Common myeloid progenitor, CD34-positive (primary cell): ENCODE measurements at regions not wholly inside any gene's neighbourhood (a gene's known extent, or its start where the extent isn't known, plus 50 kb on each side); places are given as distances from the start of the nearest gene placed in this dataset.

Experiments used
- CTCF ChIA-PET: fragments of 350-600 bp; sonication (Branson Sonifier 250); formaldehyde crosslinking; loops from one replicate; lab custom pipeline; 2021; ENCODE audit warnings: antibody characterized with exemption; lab: Charles Lee
- POLR2A ChIA-PET: fragments of 350-600 bp; sonication (Branson Sonifier 250); formaldehyde crosslinking; loops from one replicate; lab custom pipeline; 2021; ENCODE audit warnings: antibody characterized with exemption; lab: Charles Lee
- DNase-seq, 3 donors: peaks; one replicate each; pipeline versions ENCODE4 v3.0.0 to v3.0.0-alpha.2; 2013
- H3K27ac ChIP-seq, 2 experiments: 1 replicate in 1 of 2; 2 replicates in 1 of 2; pipeline ENCODE4 v1.7.0; 2013; ENCODE audit warnings: inconsistent platforms in 2 of 2, low read length in 2 of 2, mild to moderate bottlenecking in 2 of 2, low read depth in 1 of 2, moderate library complexity in 1 of 2; ENCODE audit not compliant: severe bottlenecking in 2 of 2, insufficient read depth in 1 of 2, poor library complexity in 1 of 2
- H3K27me3 ChIP-seq, 5 experiments: replicated peaks in 2 of 5; 1 replicate in 3 of 5; 2 replicates in 2 of 5; pipeline versions ENCODE4 v1.6.1 to v1.7.0; 2013; ENCODE audit warnings: low read length in 4 of 5, mild to moderate bottlenecking in 2 of 5, moderate library complexity in 2 of 5, inconsistent platforms in 1 of 5; ENCODE audit not compliant: insufficient read depth in 5 of 5, control insufficient read depth in 4 of 5
- H3K36me3 ChIP-seq, 4 experiments: 1 replicate in 2 of 4; 2 replicates in 2 of 4; pipeline versions ENCODE4 v1.6.1 to v1.7.0; 2013; ENCODE audit warnings: low read length in 3 of 4, control low read depth in 1 of 4, mild to moderate bottlenecking in 1 of 4; ENCODE audit not compliant: control insufficient read depth in 4 of 4, insufficient read depth in 4 of 4
- H3K4me1 ChIP-seq, 4 experiments: 1 replicate in 3 of 4; 2 replicates in 1 of 4; pipeline versions ENCODE4 v1.6.1 to v1.7.1; 2013; ENCODE audit warnings: low read length in 3 of 4, mild to moderate bottlenecking in 3 of 4, control low read depth in 1 of 4, inconsistent platforms in 1 of 4, moderate library complexity in 1 of 4; ENCODE audit not compliant: control insufficient read depth in 4 of 4, insufficient read depth in 4 of 4; ENCODE audit errors: control extremely low read depth in 1 of 4
- H3K4me3 ChIP-seq, 7 experiments: 1 replicate in 4 of 7; 2 replicates in 3 of 7; pipeline versions ENCODE4 v1.5.1 to v1.7.0; 2013; ENCODE audit warnings: mild to moderate bottlenecking in 7 of 7, low read length in 6 of 7, moderate library complexity in 6 of 7, inconsistent platforms in 2 of 7, low read depth in 2 of 7, control low read depth in 1 of 7; ENCODE audit not compliant: insufficient read depth in 4 of 7, control insufficient read depth in 1 of 7; ENCODE audit errors: extremely low read depth in 1 of 7
- H3K9me3 ChIP-seq, 5 experiments: 1 replicate in 4 of 5; 2 replicates in 1 of 5; pipeline versions ENCODE4 v1.6.1 to v1.7.1; 2013; ENCODE audit warnings: low read length in 4 of 5, mild to moderate bottlenecking in 2 of 5, inconsistent platforms in 1 of 5, low read depth in 1 of 5, moderate library complexity in 1 of 5; ENCODE audit not compliant: control insufficient read depth in 4 of 5, insufficient read depth in 2 of 5; ENCODE audit errors: control extremely low read depth in 1 of 5
- WGBS: methylation state at CpG from one replicate; pipeline ENCODE4 v1.1.5; 2013; ENCODE audit not compliant: insufficient coverage; 5-methylcytosine and 5-hydroxymethylcytosine counted together

GRCh38 chr1:83751602-83752001, 247.3 kb downstream of the TTLL7 start:
- POLR2A ChIA-PET, result no interaction called here
- 67% methylated on average over 1 of the region's 2 CpGs for WGBS
- Histone ChIP-seq H3K4me3 (no peak overlapping the region), H3K27ac (no peak overlapping the region), H3K27me3 (no peaks in the 10 kb centered on the region), H3K36me3 (no peaks in the 10 kb centered on the region), H3K9me3 (peaks cover 0 to 5% (median 0%) of the 10 kb centered on the region in 5 experiments), H3K4me1 (no peaks in the 10 kb centered on the region)
- no peak for DNase-seq
- CTCF ChIA-PET, result no interaction called here

- Histone ChIP-seq H3K27ac (no peak overlapping the region), H3K36me3 (no peaks in the 10 kb centered on the region), H3K27me3 (no peaks in the 10 kb centered on the region), H3K4me1 (no peaks in the 10 kb centered on the region), H3K4me3 (no peak overlapping the region), H3K9me3 (peaks cover 0 to 5% (median 0%) of the 10 kb centered on the region in 5 experiments)
- ChIA-PET CTCF (no interaction called here), POLR2A (no interaction called here)
- DNase-seq, result no peak
- WGBS, result no CpG with 5 or more reads among the region's 1 CpG
These were observed 248.7 kb downstream of the TTLL7 start for GRCh38 chr1:83750201-83750600.

GRCh38 chr1:83747853-83748482, 251.0 kb downstream of the TTLL7 start:
- ChIA-PET CTCF (no interaction called here), POLR2A (no interaction called here)
- Histone ChIP-seq H3K27me3 (no peaks in the 10 kb centered on the region), H3K36me3 (no peaks in the 10 kb centered on the region), H3K4me3 (no peak overlapping the region), H3K9me3 (peaks cover 0 to 5% (median 0%) of the 10 kb centered on the region in 5 experiments), H3K4me1 (no peaks in the 10 kb centered on the region), H3K27ac (no peak overlapping the region)
- DNase-seq, result no peak
- 82% methylated on average over 1 of the region's 4 CpGs for WGBS

GRCh38 chr1:83746234-83746633, 252.7 kb downstream of the TTLL7 start:
- no peak for DNase-seq
- 97% methylated on average over 3 of the region's 5 CpGs for WGBS
- H3K4me1 ChIP-seq, result no peaks in the 10 kb centered on the region
- no peak overlapping the region for H3K4me3 ChIP-seq
- ChIA-PET CTCF (no interaction called here), POLR2A (no interaction called here)
- H3K27ac ChIP-seq, result no peak overlapping the region
- H3K36me3 ChIP-seq, result no peaks in the 10 kb centered on the region
- H3K9me3 ChIP-seq, result no peaks in the 10 kb centered on the region
- H3K27me3 ChIP-seq, result no peaks in the 10 kb centered on the region

GRCh38 chr1:83742446-83742845, 256.5 kb downstream of the TTLL7 start:
- CTCF ChIA-PET, result interaction anchor here (1.3 kb wide), 1 partner anchor 19 kb away, joined by 3 read pairs; no protein-coding TSS in a partner anchor
- POLR2A ChIA-PET, result no interaction called here
- H3K4me3 ChIP-seq, result no peak overlapping the region

GRCh38 chr1:83741770-83742169, 257.2 kb downstream of the TTLL7 start:
- Histone ChIP-seq H3K36me3 (no peaks in the 10 kb centered on the region), H3K27ac (no peak overlapping the region), H3K4me3 (no peak overlapping the region), H3K9me3 (no peaks in the 10 kb centered on the region), H3K4me1 (no peaks in the 10 kb centered on the region), H3K27me3 (no peaks in the 10 kb centered on the region)
- POLR2A ChIA-PET, result no interaction called here
- CTCF ChIA-PET, result interaction anchor here (1.3 kb wide), 1 partner anchor 20 kb away, joined by 3 read pairs; no protein-coding TSS in a partner anchor
- no peak for DNase-seq

More at GRCh38 chr1:83742446-83742845, 256.5 kb downstream of the TTLL7 start:
- no peaks in the 10 kb centered on the region for H3K36me3 ChIP-seq
- no peaks in the 10 kb centered on the region for H3K9me3 ChIP-seq
- no peak overlapping the region for H3K27ac ChIP-seq
- no peaks in the 10 kb centered on the region for H3K4me1 ChIP-seq
- WGBS, result 80% methylated on average over 3 of the region's 3 CpGs
- no peak for DNase-seq
- no peaks in the 10 kb centered on the region for H3K27me3 ChIP-seq

- DNase-seq, result no peak
- no peaks in the 10 kb centered on the region for H3K36me3 ChIP-seq
- ChIA-PET CTCF (interaction anchor here (1.3 kb wide), 1 partner anchor 20 kb away, joined by 3 read pairs; no protein-coding TSS in a partner anchor), POLR2A (no interaction called here)
- 100% methylated on average over 2 of the region's 2 CpGs for WGBS
- H3K9me3 ChIP-seq, result no peaks in the 10 kb centered on the region
- no peaks in the 10 kb centered on the region for H3K4me1 ChIP-seq
- H3K4me3 ChIP-seq, result no peak overlapping the region
- H3K27me3 ChIP-seq, result no peaks in the 10 kb centered on the region
- no peak overlapping the region for H3K27ac ChIP-seq
These were observed 257.6 kb downstream of the TTLL7 start for GRCh38 chr1:83741348-83741747.
